HEK293 (cell line): ENCODE measurements at regions not wholly inside any gene's neighbourhood (a gene's known extent, or its start where the extent isn't known, plus 50 kb on each side); places are given as distances from the start of the nearest gene placed in this dataset.

Source experiments
- CTCF ChIA-PET: fragments of 350-600 bp; formaldehyde crosslinking; extraction: SDS; loops from one replicate; lab custom pipeline; 2021; ENCODE audit warnings: antibody characterized with exemption; lab: Yijun Ruan, JAX
- POLR2A ChIA-PET: fragments of 300-600 bp; formaldehyde crosslinking; extraction: SDS; loops from one replicate; lab custom pipeline; 2020; ENCODE audit warnings: antibody characterized with exemption, inconsistent platforms; lab: Yijun Ruan, JAX
- H3K27ac ChIP-seq: fragments of 200-500 bp; sonication (Bioruptor generic); 2 replicates; pipeline ENCODE4 v1.5.1; 2014; ENCODE audit warnings: low read depth, low read length, control low read depth, inconsistent platforms; ENCODE audit errors: extremely low read depth
- H3K36me3 ChIP-seq, 2 experiments: fragments of 200-500 bp in 1 of 2; sonication (Bioruptor generic) in 1 of 2; 1 replicate in 1 of 2; 2 replicates in 1 of 2; pipeline ENCODE4 v1.5.1; 2014 to 2017; ENCODE audit warnings: inconsistent platforms in 2 of 2, low read length in 2 of 2; ENCODE audit not compliant: control insufficient read depth in 2 of 2, insufficient read depth in 1 of 2
- H3K4me1 ChIP-seq: fragments of 200-500 bp; sonication (Bioruptor generic); 2 replicates; pipeline ENCODE4 v1.5.1; 2014; ENCODE audit warnings: mild to moderate bottlenecking, low read length, inconsistent platforms; ENCODE audit not compliant: control insufficient read depth, insufficient read depth
- H3K4me3 ChIP-seq: 2 replicates; pipeline ENCODE4 v1.5.1; 2011; ENCODE audit warnings: low read depth, mild to moderate bottlenecking, control low read depth, low read length, moderate library complexity
- H3K9me3 ChIP-seq: fragments of 200-500 bp; sonication (Bioruptor generic); 2 replicates; pipeline ENCODE4 v1.5.1; 2014; ENCODE audit warnings: low read depth, low read length, inconsistent platforms; ENCODE audit not compliant: control insufficient read depth, insufficient read depth
- FEZF1 ChIP-seq: fragments of 450-650 bp; formaldehyde crosslinking; IDR thresholded peaks from 2 replicates; pipeline ENCODE4 v1.5.1; 2016; ENCODE audit warnings: missing biosample characterization, missing genetic modification characterization
- IKZF3 ChIP-seq: fragments of 450-650 bp; IDR thresholded peaks from 2 replicates; pipeline ENCODE4 v1.5.0; 2018; ENCODE audit warnings: missing biosample characterization, mild to moderate bottlenecking, missing genetic modification characterization, moderate library complexity
- KLF16 ChIP-seq: fragments of 450-650 bp; formaldehyde crosslinking; IDR thresholded peaks from 2 replicates; pipeline ENCODE4 v1.5.1; 2017; ENCODE audit warnings: missing biosample characterization, missing genetic modification characterization
- MEIS1 ChIP-seq: sonication (generic); formaldehyde crosslinking; IDR thresholded peaks from 2 replicates; pipeline ENCODE4 v1.8.1; 2022; ENCODE audit warnings: missing genetic modification reagents, mild to moderate bottlenecking, borderline replicate concordance
- PRDM1 ChIP-seq: fragments of 450-650 bp; formaldehyde crosslinking; IDR thresholded peaks from 2 replicates; pipeline ENCODE4; 2016; ENCODE audit warnings: missing biosample characterization, missing genetic modification characterization
- PRDM10 ChIP-seq: fragments of 450-650 bp; formaldehyde crosslinking; IDR thresholded peaks from 2 replicates; pipeline ENCODE4 v1.5.1; 2016; ENCODE audit warnings: missing biosample characterization, missing genetic modification characterization
- SCRT1 ChIP-seq: fragments of 450-650 bp; formaldehyde crosslinking; IDR thresholded peaks from 2 replicates; pipeline ENCODE4 v1.5.1; 2016; ENCODE audit warnings: missing biosample characterization, missing genetic modification characterization, borderline replicate concordance
- SCRT2 ChIP-seq: fragments of 450-650 bp; formaldehyde crosslinking; IDR thresholded peaks from 2 replicates; pipeline ENCODE4 v1.5.1; 2016; ENCODE audit warnings: missing biosample characterization, missing genetic modification characterization
- YY2 ChIP-seq: fragments of 450-650 bp; formaldehyde crosslinking; IDR thresholded peaks from 2 replicates; pipeline ENCODE4 v1.5.1; 2016; ENCODE audit warnings: missing biosample characterization, missing genetic modification characterization
- ZBTB21 ChIP-seq: fragments of 450-650 bp; formaldehyde crosslinking; IDR thresholded peaks from 2 replicates; pipeline ENCODE4 v1.5.1; 2017; ENCODE audit warnings: missing biosample characterization, missing genetic modification characterization
- ZBTB44 ChIP-seq: fragments of 450-650 bp; IDR thresholded peaks from 2 replicates; pipeline ENCODE4 v1.5.1; 2018; ENCODE audit warnings: missing biosample characterization, mild to moderate bottlenecking, missing genetic modification characterization
- ZNF157 ChIP-seq: fragments of 450-650 bp; formaldehyde crosslinking; IDR thresholded peaks from 2 replicates; pipeline ENCODE4 v1.5.1; 2016; ENCODE audit warnings: missing biosample characterization, missing genetic modification characterization
- ZNF175 ChIP-seq: fragments of 450-650 bp; formaldehyde crosslinking; IDR thresholded peaks from 2 replicates; pipeline ENCODE4 v1.5.1; 2016; ENCODE audit warnings: missing biosample characterization, missing genetic modification characterization
- ZNF335 ChIP-seq: fragments of 450-650 bp; formaldehyde crosslinking; conservative IDR thresholded peaks from 2 replicates; pipeline ENCODE4 v1.5.1; 2016; ENCODE audit warnings: missing biosample characterization, missing genetic modification characterization
- ZNF398 ChIP-seq: fragments of 450-650 bp; formaldehyde crosslinking; IDR thresholded peaks from 2 replicates; pipeline ENCODE4 v1.5.1; 2017; ENCODE audit warnings: missing biosample characterization, missing genetic modification characterization
- ZNF501 ChIP-seq: fragments of 450-650 bp; formaldehyde crosslinking; IDR thresholded peaks from 2 replicates; pipeline ENCODE4 v1.5.1; 2016; ENCODE audit warnings: missing biosample characterization, missing genetic modification characterization
- ZNF660 ChIP-seq: fragments of 450-650 bp; IDR thresholded peaks from 2 replicates; pipeline ENCODE4 v1.5.1; 2018; ENCODE audit warnings: missing biosample characterization, mild to moderate bottlenecking, missing genetic modification characterization
- ZNF768 ChIP-seq: fragments of 450-650 bp; formaldehyde crosslinking; IDR thresholded peaks from 2 replicates; pipeline ENCODE4 v1.5.1; 2018; ENCODE audit warnings: missing biosample characterization, mild to moderate bottlenecking, missing genetic modification characterization
- ZNF791 ChIP-seq: fragments of 450-650 bp; formaldehyde crosslinking; IDR thresholded peaks from 2 replicates; pipeline ENCODE4 v1.5.1; 2016; ENCODE audit warnings: missing biosample characterization, missing genetic modification characterization

GRCh38 chr9:86854898-86855523 is 92.3 kb downstream of the GAS1 start (continued):
- TF ChIP-seq ZNF768 (tag by site-specific recombination) (no peak), SCRT2 (tag by site-specific recombination) (peak; percentile 74), ZNF157 (tag by site-specific recombination) (no peak), ZBTB21 (tag by site-specific recombination) (no peak), ZNF501 (no peak), ZNF660 (tag by site-specific recombination) (peak; percentile 19; the same call in 1 of the 2 replicates), PRDM10 (tag by site-specific recombination) (0 out of 2 replicates have a peak, but pooled peaks have one; percentile 19), ZNF175 (tag by site-specific recombination) (no peak), ZBTB44 (tag by site-specific recombination) (0 out of 2 replicates have a peak, but pooled peaks have one; percentile 64), ZNF791 (tag by site-specific recombination) (no peak), IKZF3 (tag by site-specific recombination) (0 out of 2 replicates have a peak, but pooled peaks have one; percentile 64), ZNF398 (tag by site-specific recombination) (no peak), SCRT1 (tag by site-specific recombination) (peak; percentile 26; the same call in 1 of the 2 replicates), FEZF1 (tag by site-specific recombination) (0 out of 2 replicates have a peak, but pooled peaks have one; percentile 63), ZNF335 (peak; percentile 55; the same call in 1 of the 2 replicates), KLF16 (tag by site-specific recombination) (no peak)

DNA sequence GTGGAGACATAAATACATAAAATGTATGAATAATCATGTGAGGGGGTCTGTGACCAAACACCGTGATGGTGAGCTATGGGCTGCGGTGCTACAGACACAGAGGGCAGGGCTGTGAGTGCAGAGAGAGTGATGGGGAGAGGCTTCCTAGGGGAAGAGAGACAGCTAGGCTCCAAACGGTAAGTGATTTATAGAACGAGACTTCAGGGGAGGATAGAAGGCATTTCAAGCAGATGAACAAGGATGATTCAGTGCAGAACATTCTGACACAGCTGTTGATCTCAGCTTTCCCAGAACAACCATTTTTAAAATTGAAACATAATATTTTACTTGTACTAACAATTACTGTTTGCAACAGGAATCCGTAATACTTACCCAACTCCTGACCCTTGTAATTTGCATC is 100.7 kb downstream of the GAS1 start:
- Histone ChIP-seq H3K27ac (no peak overlapping the region), H3K4me3 (no peak overlapping the region), H3K9me3 (no peaks in the 10 kb centered on the region), H3K4me1 (no peaks in the 10 kb centered on the region), H3K36me3 (no peaks in the 10 kb centered on the region)
- ChIA-PET POLR2A (no interaction called here), CTCF (no interaction called here)
- TF ChIP-seq PRDM1 (tag by site-specific recombination) (no peak), YY2 (tag by site-specific recombination) (no peak), MEIS1 (CRISPR knock-in tag) (no peak)
